PC-3 (cell line): ENCODE measurements at regions not wholly inside any gene's neighbourhood (a gene's known extent, or its start where the extent isn't known, plus 50 kb on each side); places are given as distances from the start of the nearest gene placed in this dataset.

ENCODE experiments used
- ATAC-seq: fragments of 200-7000 bp; cut with Tn5 transposase; 2 replicates; pipeline ENCODE4 v1.9.1; 2020; ENCODE audit warnings: mild to moderate bottlenecking, moderate library complexity
- BruUV-seq: library from RNA; stranded (reverse); fragments of 400-500 nt; replicated peaks from 2 replicates; lab custom pipeline; 2021; lab: Mats Ljungman, UMichigan
- CTCF ChIA-PET: fragments of 300-600 bp; sonication (Branson Sonifier 250); formaldehyde crosslinking; loops from one replicate; lab custom pipeline; 2022; ENCODE audit warnings: antibody characterized with exemption; lab: Charles Lee
- POLR2A ChIA-PET: fragments of 300-600 bp; sonication (Branson Sonifier 250); formaldehyde crosslinking; loops from one replicate; lab custom pipeline; 2022; ENCODE audit warnings: antibody characterized with exemption; ENCODE audit not compliant: unreplicated experiment; lab: Charles Lee
- DNase-seq: peaks from one replicate; pipeline ENCODE4 v3.0.0-alpha.2; 2015
- H2AFZ ChIP-seq: fragments of 300-600 bp; sonication (generic); 2 replicates; pipeline ENCODE4 v1.6.0; 2016; ENCODE audit warnings: antibody characterized with exemption, low read length
- H3F3A ChIP-seq: fragments of 300-600 bp; sonication (generic); one replicate; pipeline ENCODE4 v1.6.0; 2017; ENCODE audit warnings: antibody characterized with exemption, low read length, control low read depth, mild to moderate bottlenecking; ENCODE audit not compliant: unreplicated experiment
- H3K27ac ChIP-seq: fragments of 300-600 bp; sonication (generic); 2 replicates; pipeline ENCODE4 v1.5.1; 2016; ENCODE audit warnings: mild to moderate bottlenecking, low read length
- H3K27me3 ChIP-seq: fragments of 300-600 bp; sonication (generic); 2 replicates; pipeline ENCODE4 v1.6.1; 2016; ENCODE audit warnings: low read length, mixed read lengths
- H3K36me3 ChIP-seq: fragments of 300-600 bp; sonication (generic); 2 replicates; pipeline ENCODE4 v1.6.1; 2016; ENCODE audit warnings: low read depth, mixed run types, low read length, mixed read lengths
- H3K4me1 ChIP-seq: fragments of 300-600 bp; sonication (generic); 2 replicates; pipeline ENCODE4 v1.5.1; 2016; ENCODE audit warnings: low read length; ENCODE audit not compliant: insufficient read depth
- H3K4me2 ChIP-seq: fragments of 300-600 bp; sonication (generic); 2 replicates; pipeline ENCODE4 v1.6.0; 2016; ENCODE audit warnings: low read length
- H3K4me3 ChIP-seq: fragments of 300-600 bp; sonication (generic); 2 replicates; pipeline ENCODE4 v1.5.1; 2016; ENCODE audit warnings: mild to moderate bottlenecking, low read length, mixed read lengths
- H3K79me2 ChIP-seq: fragments of 300-600 bp; sonication (generic); 2 replicates; pipeline ENCODE4 v1.6.1; 2017; ENCODE audit warnings: low read length, mixed read lengths
- H3K9ac ChIP-seq: fragments of 300-600 bp; sonication (generic); 2 replicates; pipeline ENCODE4 v1.6.0; 2016; ENCODE audit warnings: mild to moderate bottlenecking, low read length
- H3K9me2 ChIP-seq: fragments of 300-600 bp; sonication (generic); replicated peaks from 2 replicates; pipeline ENCODE4 v1.6.1; 2016; ENCODE audit warnings: mixed run types, low read length, mixed read lengths
- H3K9me3 ChIP-seq: fragments of 300-600 bp; sonication (generic); 2 replicates; pipeline ENCODE4 v1.6.1; 2016; ENCODE audit warnings: low read length, mixed read lengths
- H4K20me1 ChIP-seq: fragments of 300-600 bp; sonication (generic); 2 replicates; pipeline ENCODE4 v1.6.1; 2016; ENCODE audit warnings: low read length, mixed read lengths
- CTCF ChIP-seq: fragments of 300-600 bp; sonication (generic); conservative IDR thresholded peaks from 2 replicates; pipeline ENCODE4 v1.5.1; 2017; ENCODE audit warnings: antibody characterized with exemption, low read depth, mild to moderate bottlenecking, low read length
- EZH2 ChIP-seq: fragments of 300-600 bp; sonication (generic); IDR thresholded peaks from one replicate; pipeline ENCODE4 v1.6.1; 2017; ENCODE audit warnings: antibody characterized with exemption, mild to moderate bottlenecking, low read length; ENCODE audit not compliant: unreplicated experiment
- EZH2phosphoT487 ChIP-seq: fragments of 300-600 bp; sonication (generic); IDR thresholded peaks from 2 replicates; pipeline ENCODE4 v1.6.1; 2018; ENCODE audit warnings: mild to moderate bottlenecking, antibody characterized with exemption, low read length, borderline replicate concordance
- intact Hi-C: fragments of 100-400 bp; cut with micrococcal nuclease; formaldehyde crosslinking; loops from 2 replicates; pipeline ENCODE4 v1.9.0; 2023

- POLR2A ChIA-PET = no interaction called here
- no peaks in the 10 kb centered on the region for H3K9me3 ChIP-seq
- no TSS peak for BruUV-seq
- DNase-seq = no peak
- no peak overlapping the region for H3K9ac ChIP-seq
- TF ChIP-seq EZH2 (no peak), EZH2phosphoT487 (no peak), CTCF (no peak)
- CTCF ChIA-PET = no interaction called here
- H3K4me3 ChIP-seq = no peak overlapping the region
- no peaks in the 10 kb centered on the region for H3K36me3 ChIP-seq
- no peaks in the 10 kb centered on the region for H3K9me2 ChIP-seq
- no peak for ATAC-seq
- intact Hi-C loops = no loop called here
- H3K4me2 ChIP-seq = no peak overlapping the region
- H3K27ac ChIP-seq = no peak overlapping the region
- H3K4me1 ChIP-seq = no peaks in the 10 kb centered on the region
- H2AFZ ChIP-seq = no peak overlapping the region
- no peaks in the 10 kb centered on the region for H4K20me1 ChIP-seq
- H3K27me3 ChIP-seq = no peaks in the 10 kb centered on the region
- H3K79me2 ChIP-seq = no peaks in the 10 kb centered on the region
- no peaks in the 10 kb centered on the region for H3F3A ChIP-seq
Observed at GRCh38 chr16:51310159-51310558, 159.1 kb upstream of the SALL1 start.

DNA sequence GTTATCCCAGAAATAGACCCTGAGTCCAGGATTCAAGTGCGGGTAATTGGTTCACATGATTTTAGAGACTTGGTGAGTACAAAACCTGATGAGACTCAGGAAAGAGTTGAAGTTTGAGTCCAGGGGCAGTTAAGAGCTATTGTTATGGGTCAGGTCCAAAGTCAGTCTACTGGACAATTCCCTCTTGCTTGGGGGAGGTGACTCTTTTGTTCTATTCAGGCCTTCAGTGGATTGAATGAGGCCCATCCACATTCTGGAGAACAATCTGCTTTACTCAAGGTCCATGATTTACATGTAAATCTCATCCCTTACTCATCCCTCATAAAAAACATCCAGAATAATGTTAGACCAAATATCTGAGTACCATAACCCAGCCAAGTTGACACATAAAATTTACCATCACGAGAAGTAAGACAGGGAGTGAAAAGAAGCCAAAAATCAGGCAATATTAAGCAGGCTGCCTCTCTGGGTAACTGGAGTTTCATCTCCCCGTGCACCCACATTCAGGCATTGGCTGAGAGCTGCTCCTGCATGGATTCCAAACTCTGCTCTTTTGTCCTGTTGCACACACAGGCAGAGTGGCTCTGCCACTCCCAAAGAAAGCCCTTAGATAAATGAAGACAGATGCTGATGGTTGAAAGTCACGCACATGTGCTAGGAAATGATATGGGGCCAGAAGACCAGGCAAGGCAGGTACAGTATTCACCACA, 156.0 kb upstream of the SALL1 start:
- Histone ChIP-seq H3K4me3 (no peak overlapping the region), H3K9ac (no peak overlapping the region), H3K9me3 (no peaks in the 10 kb centered on the region), H4K20me1 (no peaks in the 10 kb centered on the region), H3F3A (no peaks in the 10 kb centered on the region), H3K27me3 (no peaks in the 10 kb centered on the region), H2AFZ (no peak overlapping the region), H3K9me2 (no peaks in the 10 kb centered on the region), H3K79me2 (no peaks in the 10 kb centered on the region), H3K4me2 (no peak overlapping the region), H3K27ac (no peak overlapping the region), H3K36me3 (no peaks in the 10 kb centered on the region), H3K4me1 (no peaks in the 10 kb centered on the region)
- DNase-seq (no peak), ATAC-seq (no peak)
- TF ChIP-seq EZH2phosphoT487 (no peak), EZH2 (no peak), CTCF (no peak)
- intact Hi-C loops = no loop called here
- BruUV-seq = no TSS peak
- CTCF ChIA-PET = no interaction called here
- POLR2A ChIA-PET = no interaction called here

DNA sequence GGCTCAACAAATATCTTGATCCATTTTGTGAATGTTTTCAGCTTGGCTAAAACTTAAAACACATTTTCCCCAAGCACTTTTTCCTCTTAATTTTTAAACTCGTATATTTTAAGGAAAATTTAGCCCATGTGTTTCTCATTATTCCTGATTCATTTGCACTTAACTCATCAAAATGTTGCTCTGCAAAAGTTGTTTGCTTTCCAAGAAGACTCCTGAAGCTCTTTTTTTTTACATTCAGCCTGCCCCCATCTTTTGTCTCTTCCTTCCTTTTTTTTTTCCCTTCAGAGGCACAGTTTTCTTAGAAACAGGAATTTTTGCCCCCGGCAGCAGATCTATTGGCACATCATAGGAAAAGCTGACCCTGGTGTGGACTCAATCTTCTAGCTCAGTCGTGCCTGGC, 155.0 kb upstream of the SALL1 start:
- Histone ChIP-seq H3K79me2 (no peaks in the 10 kb centered on the region), H3F3A (no peaks in the 10 kb centered on the region), H4K20me1 (no peaks in the 10 kb centered on the region), H3K9me3 (no peaks in the 10 kb centered on the region), H2AFZ (no peak overlapping the region), H3K9me2 (no peaks in the 10 kb centered on the region), H3K4me3 (no peak overlapping the region), H3K4me2 (no peak overlapping the region), H3K9ac (no peak overlapping the region), H3K27ac (no peak overlapping the region), H3K4me1 (no peaks in the 10 kb centered on the region), H3K27me3 (no peaks in the 10 kb centered on the region), H3K36me3 (no peaks in the 10 kb centered on the region)
- ChIA-PET POLR2A (no interaction called here), CTCF (no interaction called here)
- TF ChIP-seq EZH2 = no peak
- BruUV-seq = no TSS peak
- intact Hi-C loops = no loop called here
- ATAC-seq (no peak), DNase-seq (no peak)
